22Rv1 (cell line): ENCODE measurements at regions not wholly inside any gene's neighbourhood (a gene's known extent, or its start where the extent isn't known, plus 50 kb on each side); places are given as distances from the start of the nearest gene placed in this dataset.

Experiments used
- H3K27ac ChIP-seq: fragments of 450-650 bp; 2 replicates; pipeline ENCODE4 v1.5.1; 2017
- ZFX ChIP-seq: fragments of 450-650 bp; IDR thresholded peaks from 2 replicates; pipeline ENCODE4 v1.6.1; 2017; ENCODE audit warnings: antibody characterized with exemption, borderline replicate concordance
- TF ChIP-seq, protein P1 (sequence below): fragments of 450-650 bp; IDR thresholded peaks from 2 replicates; pipeline ENCODE4 v1.5.1; 2017; ENCODE audit warnings: mild to moderate bottlenecking

GRCh38 chr9:1404940-1405339 lies 354.8 kb downstream of the DMRT2 start:
- no peak overlapping the region for H3K27ac ChIP-seq
- TF ChIP-seq, protein P1, sequence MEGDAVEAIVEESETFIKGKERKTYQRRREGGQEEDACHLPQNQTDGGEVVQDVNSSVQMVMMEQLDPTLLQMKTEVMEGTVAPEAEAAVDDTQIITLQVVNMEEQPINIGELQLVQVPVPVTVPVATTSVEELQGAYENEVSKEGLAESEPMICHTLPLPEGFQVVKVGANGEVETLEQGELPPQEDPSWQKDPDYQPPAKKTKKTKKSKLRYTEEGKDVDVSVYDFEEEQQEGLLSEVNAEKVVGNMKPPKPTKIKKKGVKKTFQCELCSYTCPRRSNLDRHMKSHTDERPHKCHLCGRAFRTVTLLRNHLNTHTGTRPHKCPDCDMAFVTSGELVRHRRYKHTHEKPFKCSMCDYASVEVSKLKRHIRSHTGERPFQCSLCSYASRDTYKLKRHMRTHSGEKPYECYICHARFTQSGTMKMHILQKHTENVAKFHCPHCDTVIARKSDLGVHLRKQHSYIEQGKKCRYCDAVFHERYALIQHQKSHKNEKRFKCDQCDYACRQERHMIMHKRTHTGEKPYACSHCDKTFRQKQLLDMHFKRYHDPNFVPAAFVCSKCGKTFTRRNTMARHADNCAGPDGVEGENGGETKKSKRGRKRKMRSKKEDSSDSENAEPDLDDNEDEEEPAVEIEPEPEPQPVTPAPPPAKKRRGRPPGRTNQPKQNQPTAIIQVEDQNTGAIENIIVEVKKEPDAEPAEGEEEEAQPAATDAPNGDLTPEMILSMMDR: no peak
- no peak for TF ChIP-seq ZFX

GRCh38 chr9:1411826-1412225 lies 361.7 kb downstream of the DMRT2 start:
- TF ChIP-seq, protein P1: no peak
- no peak for TF ChIP-seq ZFX
- H3K27ac ChIP-seq: no peak overlapping the region

GRCh38 chr9:1414711-1415131 lies 364.6 kb downstream of the DMRT2 start:
- H3K27ac ChIP-seq: no peak overlapping the region
- TF ChIP-seq, protein P1: no peak
- TF ChIP-seq ZFX: no peak

DNA sequence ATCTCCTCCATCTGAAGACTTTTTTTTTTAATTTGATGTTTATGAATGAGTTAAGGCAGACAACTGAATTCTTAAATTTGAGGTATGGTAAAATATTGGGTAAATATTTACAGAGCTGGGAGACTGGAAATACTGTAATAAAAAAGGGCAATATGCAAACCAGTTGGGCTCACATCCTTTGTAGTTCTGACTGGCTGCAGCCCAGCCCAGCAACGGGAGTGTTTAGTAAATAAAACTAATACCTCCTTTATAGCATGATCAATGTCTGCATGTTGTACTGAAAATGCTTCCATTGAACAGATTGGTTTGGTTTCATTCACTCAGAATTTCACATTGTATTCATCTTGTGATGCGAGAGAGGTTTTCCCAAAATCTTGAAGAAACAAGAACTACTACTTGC lies 365.0 kb downstream of the DMRT2 start:
- TF ChIP-seq, protein P1: no peak
- TF ChIP-seq ZFX: no peak
- H3K27ac ChIP-seq: no peak overlapping the region

DNA sequence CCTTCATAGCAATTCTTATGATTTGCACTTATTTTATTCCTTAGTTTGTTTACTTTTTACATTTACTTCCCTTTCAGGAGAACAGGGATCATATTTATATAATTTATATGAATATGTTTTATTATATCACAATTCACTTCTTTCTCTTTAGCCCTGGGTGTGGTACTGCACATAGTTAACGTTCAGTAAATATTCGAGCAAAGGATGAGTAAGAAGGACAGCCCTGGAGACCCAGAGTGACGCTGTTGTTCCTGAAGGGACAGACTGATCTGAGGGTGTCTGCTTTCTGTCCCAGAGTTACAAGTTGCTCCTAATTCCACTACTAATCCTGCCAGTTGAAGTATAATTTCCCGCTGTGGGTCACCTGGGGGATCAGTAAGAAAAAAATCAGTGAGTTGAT lies 366.1 kb downstream of the DMRT2 start:
- H3K27ac ChIP-seq: no peak overlapping the region
- TF ChIP-seq, protein P1: no peak
- no peak for TF ChIP-seq ZFX

DNA sequence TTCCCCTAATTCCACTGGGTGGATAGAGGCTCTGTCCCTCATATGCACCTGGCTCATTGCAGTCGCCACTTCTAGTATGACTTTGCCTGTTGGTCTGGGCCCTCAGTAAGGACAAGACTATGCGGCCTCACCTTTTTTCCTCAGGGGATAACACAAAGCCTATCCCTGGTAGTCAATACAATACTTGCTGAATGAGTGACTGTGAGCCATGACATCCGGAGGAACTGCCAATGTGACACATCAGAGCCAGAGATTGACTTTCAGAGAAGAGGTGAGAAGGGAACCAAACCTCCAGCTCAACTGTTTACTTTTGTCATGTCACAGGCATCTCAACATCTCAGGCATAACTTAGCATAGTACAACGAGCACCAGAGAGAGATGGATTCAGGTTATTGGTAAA lies 371.3 kb downstream of the DMRT2 start:
- H3K27ac ChIP-seq: no peak overlapping the region
- no peak for TF ChIP-seq ZFX
- TF ChIP-seq, protein P1: no peak

- no peak overlapping the region for H3K27ac ChIP-seq
- no peak for TF ChIP-seq ZFX
- TF ChIP-seq, protein P1: no peak
Measured at GRCh38 chr9:1427875-1428274, 377.7 kb downstream of the DMRT2 start.
